ENCODE measurements at regions not wholly inside any gene's neighbourhood (a gene's known extent, or its start where the extent isn't known, plus 50 kb on each side); places are given as distances from the start of the nearest gene placed in this dataset.

GRCh38 chr6:104306211-104306610, 553.5 kb downstream of the HACE1 start:
- Histone ChIP-seq H3K4me3 (no peak overlapping the region), H3K36me3 (no peaks in the 10 kb centered on the region), H3K4me1 (no peaks in the 10 kb centered on the region), H3K27me3 (no peaks in the 10 kb centered on the region), H3K9me3 (no peaks in the 10 kb centered on the region), H3K27ac (replicated peaks in 1 of 4) (no peak overlapping the region)
- TF ChIP-seq CTCF (IDR thresholded peaks at IDR 0.05) (no peak), POLR2AphosphoS5 (IDR thresholded peaks at IDR 0.05) (no peak), POLR2A (IDR thresholded peaks at IDR 0.05; ENCODE audit: low read depth) (no peak)
- no peak for DNase-seq (ENCODE audit: extremely low spot score)
- WGBS, result 87% methylated on average over 2 of the region's 2 CpGs
- intact Hi-C loops (cut with DNase I), result no loop called here

GRCh38 chr6:104305206-104305605, 554.5 kb downstream of the HACE1 start:
- no peak for DNase-seq (ENCODE audit: extremely low spot score)
- intact Hi-C loops (cut with DNase I), result no loop called here
- H3K9me3 ChIP-seq, result no peaks in the 10 kb centered on the region
- H3K27me3 ChIP-seq, result no peaks in the 10 kb centered on the region
- no peaks in the 10 kb centered on the region for H3K4me1 ChIP-seq
- TF ChIP-seq POLR2AphosphoS5 (IDR thresholded peaks at IDR 0.05), result no peak
- TF ChIP-seq EP300 (IDR thresholded peaks at IDR 0.05), result no peak
- TF ChIP-seq POLR2A (IDR thresholded peaks at IDR 0.05; ENCODE audit: low read depth), result no peak
- TF ChIP-seq CTCF (IDR thresholded peaks at IDR 0.05), result no peak
- H3K36me3 ChIP-seq, result no peaks in the 10 kb centered on the region
- H3K27ac ChIP-seq (replicated peaks in 1 of 4), result no peak overlapping the region
- H3K4me3 ChIP-seq, result no peak overlapping the region
- 88% methylated on average over 5 of the region's 5 CpGs for WGBS

- no peak overlapping the region for H3K4me3 ChIP-seq
- no peaks in the 10 kb centered on the region for H3K9me3 ChIP-seq
- intact Hi-C loops (cut with DNase I), result no loop called here
- H3K4me1 ChIP-seq, result no peaks in the 10 kb centered on the region
- no peaks in the 10 kb centered on the region for H3K27me3 ChIP-seq
- DNase-seq (ENCODE audit: extremely low spot score), result no peak
- no peaks in the 10 kb centered on the region for H3K36me3 ChIP-seq
- no peak for TF ChIP-seq CTCF (IDR thresholded peaks at IDR 0.05)
- no peak for TF ChIP-seq EP300 (IDR thresholded peaks at IDR 0.05)
- no peak for TF ChIP-seq POLR2A (IDR thresholded peaks at IDR 0.05; ENCODE audit: low read depth)
- no peak overlapping the region for H3K27ac ChIP-seq (replicated peaks in 1 of 4)
- WGBS, result 83% methylated on average over 10 of the region's 10 CpGs
Measured at GRCh38 chr6:104301951-104302350, 557.8 kb downstream of the HACE1 start.

- Histone ChIP-seq H3K27me3 (no peaks in the 10 kb centered on the region), H3K36me3 (no peaks in the 10 kb centered on the region), H3K4me1 (no peaks in the 10 kb centered on the region), H3K9me3 (no peaks in the 10 kb centered on the region), H3K4me3 (no peak overlapping the region), H3K27ac (replicated peaks in 1 of 4) (no peak overlapping the region)
- DNase-seq (ENCODE audit: extremely low spot score), result no peak
- TF ChIP-seq POLR2AphosphoS5 (IDR thresholded peaks at IDR 0.05) (no peak), CTCF (IDR thresholded peaks at IDR 0.05) (no peak), POLR2A (IDR thresholded peaks at IDR 0.05; ENCODE audit: low read depth) (no peak), EP300 (IDR thresholded peaks at IDR 0.05) (no peak)
- intact Hi-C loops (cut with DNase I), result no loop called here
- WGBS, result 86% methylated on average over 1 of the region's 1 CpG
Measured at GRCh38 chr6:104286641-104287040, 573.1 kb downstream of the HACE1 start.

- 89% methylated on average over 4 of the region's 4 CpGs for WGBS
- TF ChIP-seq CTCF (IDR thresholded peaks at IDR 0.05) (no peak), POLR2AphosphoS5 (IDR thresholded peaks at IDR 0.05) (no peak), POLR2A (IDR thresholded peaks at IDR 0.05; ENCODE audit: low read depth) (no peak), EP300 (IDR thresholded peaks at IDR 0.05) (no peak)
- no peaks in the 10 kb centered on the region for H3K9me3 ChIP-seq
- intact Hi-C loops (cut with DNase I), result no loop called here
- H3K4me3 ChIP-seq, result no peak overlapping the region
- no peak for DNase-seq (ENCODE audit: extremely low spot score)
- no peak overlapping the region for H3K27ac ChIP-seq (replicated peaks in 1 of 4)
- no peaks in the 10 kb centered on the region for H3K36me3 ChIP-seq
- H3K4me1 ChIP-seq, result no peaks in the 10 kb centered on the region
- H3K27me3 ChIP-seq, result no peaks in the 10 kb centered on the region
Measured at GRCh38 chr6:104284872-104285271, 574.8 kb downstream of the HACE1 start.

Measured in esophagus muscularis mucosa (tissue), 4 donors.